Uterus (tissue), 2 donors: ENCODE measurements at regions not wholly inside any gene's neighbourhood (a gene's known extent, or its start where the extent isn't known, plus 50 kb on each side); places are given as distances from the start of the nearest gene placed in this dataset.

Experiments used
- POLR2A ChIP-seq, 2 donors: fragments of 450-650 bp; IDR thresholded peaks; one replicate each; pipeline ENCODE4 v1.6.1; 2016; ENCODE audit warnings: antibody characterized with exemption in 2 of 2, mild to moderate bottlenecking in 1 of 2, moderate library complexity in 1 of 2
- TF ChIP-seq, protein P1 (sequence below), 4 experiments: fragments of 200-600 bp in 2 of 4; fragments of 450-650 bp in 2 of 4; sonication (generic) in 2 of 4; IDR thresholded peaks; one replicate each; pipeline ENCODE4 v1.5.1; 2016 to 2019; ENCODE audit warnings: antibody characterized with exemption in 4 of 4, mild to moderate bottlenecking in 2 of 4, moderate library complexity in 1 of 4

DNA sequence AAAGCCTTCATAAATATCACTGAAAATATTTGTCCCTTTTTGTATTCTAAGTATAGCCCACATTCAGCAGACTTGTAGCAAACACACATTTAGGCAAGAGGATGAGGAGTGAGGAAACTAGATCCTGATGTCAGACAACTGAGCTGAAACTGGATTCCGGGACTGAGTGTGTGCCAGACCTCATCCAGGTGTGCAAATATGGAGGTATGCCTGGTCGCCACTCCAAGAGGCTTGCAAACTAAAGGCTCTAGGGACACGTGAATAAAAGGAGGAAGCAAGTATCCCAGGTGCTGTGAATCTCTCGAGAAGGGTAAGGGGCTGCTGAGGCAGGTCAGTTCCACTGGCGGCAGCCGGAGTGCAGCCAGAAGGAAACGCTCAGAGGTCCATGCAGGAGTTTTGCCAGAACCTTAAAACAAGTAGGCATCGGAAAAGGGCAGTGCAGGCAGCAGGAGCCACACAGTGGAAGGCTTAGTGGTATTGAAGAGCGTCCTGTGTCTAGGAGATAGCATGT lies 77.4 kb upstream of the ALDH1B1 start:
- TF ChIP-seq POLR2A (IDR thresholded peaks at IDR 0.05): no peak
- TF ChIP-seq, protein P1, sequence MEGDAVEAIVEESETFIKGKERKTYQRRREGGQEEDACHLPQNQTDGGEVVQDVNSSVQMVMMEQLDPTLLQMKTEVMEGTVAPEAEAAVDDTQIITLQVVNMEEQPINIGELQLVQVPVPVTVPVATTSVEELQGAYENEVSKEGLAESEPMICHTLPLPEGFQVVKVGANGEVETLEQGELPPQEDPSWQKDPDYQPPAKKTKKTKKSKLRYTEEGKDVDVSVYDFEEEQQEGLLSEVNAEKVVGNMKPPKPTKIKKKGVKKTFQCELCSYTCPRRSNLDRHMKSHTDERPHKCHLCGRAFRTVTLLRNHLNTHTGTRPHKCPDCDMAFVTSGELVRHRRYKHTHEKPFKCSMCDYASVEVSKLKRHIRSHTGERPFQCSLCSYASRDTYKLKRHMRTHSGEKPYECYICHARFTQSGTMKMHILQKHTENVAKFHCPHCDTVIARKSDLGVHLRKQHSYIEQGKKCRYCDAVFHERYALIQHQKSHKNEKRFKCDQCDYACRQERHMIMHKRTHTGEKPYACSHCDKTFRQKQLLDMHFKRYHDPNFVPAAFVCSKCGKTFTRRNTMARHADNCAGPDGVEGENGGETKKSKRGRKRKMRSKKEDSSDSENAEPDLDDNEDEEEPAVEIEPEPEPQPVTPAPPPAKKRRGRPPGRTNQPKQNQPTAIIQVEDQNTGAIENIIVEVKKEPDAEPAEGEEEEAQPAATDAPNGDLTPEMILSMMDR (IDR thresholded peaks at IDR 0.05): no peak
